K562 (cell line): ENCODE measurements at regions not wholly inside any gene's neighbourhood (a gene's known extent, or its start where the extent isn't known, plus 50 kb on each side); places are given as distances from the start of the nearest gene placed in this dataset.

Source experiments
- ATAC-seq: fragments of 200-7000 bp; cut with Tn5 transposase; 3 replicates; pipeline ENCODE4 v1.9.1; 2020; ENCODE audit warnings: moderate library complexity
- BruUV-seq: library from RNA; stranded (reverse); fragments of 400-500 nt; replicated peaks from 2 replicates; lab custom pipeline; 2021; lab: Mats Ljungman, UMichigan
- CTCF ChIA-PET: fragments of 300-600 bp; formaldehyde crosslinking; extraction: SDS; loops from one replicate; lab custom pipeline; 2021; ENCODE audit warnings: low intra/inter-chr PET ratio; lab: Yijun Ruan, JAX
- POLR2A ChIA-PET: fragments of 300-600, 350-650 bp; sonication (Branson Sonifier 250); formaldehyde crosslinking; extraction: SDS; loops from one replicate; lab custom pipeline; 2021; ENCODE audit warnings: antibody characterized with exemption, inconsistent platforms; lab: Yijun Ruan, JAX
- DNase-seq, 4 experiments: peaks; one replicate each; pipeline versions ENCODE4 v3.0.0 to v3.0.0-alpha.2; 2011 to 2018; ENCODE audit warnings: low spot score in 3 of 4, mixed read lengths in 3 of 4; ENCODE audit errors: extremely low read depth in 1 of 4
- FAIRE-seq: peaks from 2 replicates; lab custom pipeline; 2011; peaks lifted over from hg19 to GRCh38; lab: Jason Lieb, UNC
- H2AFZ ChIP-seq: 2 replicates; pipeline ENCODE4 v1.6.0; 2011; ENCODE audit warnings: low read depth, low read length, control low read depth, inconsistent platforms
- H3K27ac ChIP-seq: fragments of 200-600 bp; 3 replicates; pipeline ENCODE4 v1.8.0; 2011; ENCODE audit warnings: low read depth, mild to moderate bottlenecking, control low read depth, inconsistent platforms, low read length, moderate library complexity, mixed read lengths; ENCODE audit errors: extremely low read depth
- H3K27me3 ChIP-seq, 2 experiments: fragments of 300-600 bp in 1 of 2; 2 replicates in 1 of 2; 3 replicates in 1 of 2; pipeline versions ENCODE4 v1.6.0 to v1.8.0; 2011; ENCODE audit warnings: inconsistent platforms in 2 of 2, low read length in 2 of 2, mild to moderate bottlenecking in 1 of 2, mixed read lengths in 1 of 2, moderate library complexity in 1 of 2; ENCODE audit not compliant: control insufficient read depth in 2 of 2, insufficient read depth in 2 of 2
- H3K36me3 ChIP-seq: fragments of 300-600 bp; 3 replicates; pipeline ENCODE4 v1.8.0; 2011; ENCODE audit warnings: mild to moderate bottlenecking, low read length, inconsistent platforms; ENCODE audit not compliant: control insufficient read depth, insufficient read depth
- H3K4me1 ChIP-seq, 2 experiments: fragments of 200-600 bp in 1 of 2; replicated peaks in 1 of 2; 2 replicates in 1 of 2; 3 replicates in 1 of 2; pipeline versions ENCODE4 v1.5.1 to v1.8.0; 2011; ENCODE audit warnings: inconsistent platforms in 2 of 2, low read length in 2 of 2, mild to moderate bottlenecking in 1 of 2, mixed read lengths in 1 of 2, moderate library complexity in 1 of 2; ENCODE audit not compliant: control insufficient read depth in 2 of 2, insufficient read depth in 2 of 2
- H3K4me2 ChIP-seq: 2 replicates; pipeline ENCODE4 v1.6.1; 2011; ENCODE audit warnings: low read length, control low read depth, inconsistent platforms, mixed read lengths; ENCODE audit not compliant: insufficient read depth
- H3K4me3 ChIP-seq: fragments of 200-600 bp; sonication (generic), shearing (Covaris generic); 2 replicates; pipeline ENCODE4 v1.5.1; 2016; ENCODE audit warnings: control low read depth, inconsistent platforms
- H3K79me2 ChIP-seq: fragments of 200-600 bp; 3 replicates; pipeline ENCODE4 v1.8.0; 2011; ENCODE audit warnings: low read length, inconsistent platforms; ENCODE audit not compliant: control insufficient read depth, insufficient read depth
- H3K9ac ChIP-seq, 2 experiments: 2 replicates each; pipeline versions ENCODE4 v1.6.0 to v1.6.1; 2011; ENCODE audit warnings: low read depth in 2 of 2, low read length in 2 of 2, control low read depth in 1 of 2, inconsistent platforms in 1 of 2, mild to moderate bottlenecking in 1 of 2, mixed read lengths in 1 of 2; ENCODE audit not compliant: insufficient read depth in 1 of 2
- H3K9me1 ChIP-seq: one replicate; pipeline ENCODE4 v1.6.0; 2011; ENCODE audit warnings: inconsistent platforms, mild to moderate bottlenecking, low read length, moderate library complexity; ENCODE audit not compliant: control insufficient read depth, insufficient read depth
- H3K9me3 ChIP-seq: replicated peaks from 2 replicates; pipeline ENCODE4 v1.5.1; 2011; ENCODE audit warnings: low read depth, low read length, inconsistent platforms; ENCODE audit not compliant: control insufficient read depth, insufficient read depth
- H4K20me1 ChIP-seq: replicated peaks from 2 replicates; pipeline ENCODE4 v1.6.1; 2011; ENCODE audit warnings: low read length, inconsistent platforms, mixed read lengths; ENCODE audit not compliant: control insufficient read depth, insufficient read depth
- CCAR2 ChIP-seq: fragments of 200-400 bp; formaldehyde crosslinking; IDR thresholded peaks from 2 replicates; pipeline ENCODE4 v1.6.1; 2017; ENCODE audit warnings: mild to moderate bottlenecking, low read depth, low read length
- CHAMP1 ChIP-seq: fragments of 450-650 bp; IDR thresholded peaks from 2 replicates; pipeline ENCODE4 v1.6.1; 2016; ENCODE audit warnings: mild to moderate bottlenecking
- CREB3L1 ChIP-seq: fragments of 450-650 bp; IDR thresholded peaks from 2 replicates; pipeline ENCODE4 v1.6.1; 2014; ENCODE audit warnings: low read depth, mild to moderate bottlenecking, moderate library complexity, borderline replicate concordance
- CTCFL ChIP-seq: IDR thresholded peaks from 2 replicates; pipeline ENCODE4 v1.6.1; 2011; ENCODE audit warnings: borderline replicate concordance, low read depth, mild to moderate bottlenecking, moderate library complexity, low read length; ENCODE audit not compliant: insufficient read depth, poor library complexity, severe bottlenecking
- E2F6 ChIP-seq, 2 experiments: IDR thresholded peaks; 2 replicates each; pipeline ENCODE4 v1.6.1; 2011; ENCODE audit warnings: borderline replicate concordance in 1 of 2, control low read depth in 1 of 2, low read depth in 1 of 2, low read length in 1 of 2, mild to moderate bottlenecking in 1 of 2, mixed read lengths in 1 of 2, moderate library complexity in 1 of 2; ENCODE audit not compliant: insufficient read depth in 1 of 2, insufficient read length in 1 of 2, poor library complexity in 1 of 2, severe bottlenecking in 1 of 2; ENCODE audit errors: extremely low read depth in 1 of 2
- ETS2 ChIP-seq: IDR thresholded peaks from 2 replicates; pipeline ENCODE4 v1.6.1; 2016; ENCODE audit warnings: borderline replicate concordance, missing genetic modification characterization, mild to moderate bottlenecking, moderate library complexity, missing compliant biosample characterization; ENCODE audit not compliant: poor library complexity, severe bottlenecking
- GABPB1 ChIP-seq: sonication (generic); formaldehyde crosslinking; IDR thresholded peaks from 2 replicates; pipeline ENCODE4 v1.8.0; 2022; ENCODE audit warnings: mild to moderate bottlenecking, missing genetic modification reagents
- PURB ChIP-seq: sonication (generic); formaldehyde crosslinking; IDR thresholded peaks from 2 replicates; pipeline ENCODE4 v1.9.0; 2021; ENCODE audit warnings: low read depth, mild to moderate bottlenecking, missing genetic modification reagents
- SIX5 ChIP-seq, 2 experiments: IDR thresholded peaks; 2 replicates each; pipeline ENCODE4 v1.6.1; 2011; ENCODE audit warnings: low read length in 2 of 2, borderline replicate concordance in 1 of 2, low read depth in 1 of 2, mild to moderate bottlenecking in 1 of 2, moderate library complexity in 1 of 2; ENCODE audit not compliant: insufficient read depth in 1 of 2
- ZNF184 ChIP-seq: sonication (generic); formaldehyde crosslinking; IDR thresholded peaks from 2 replicates; pipeline ENCODE4 v1.5.0; 2020; ENCODE audit warnings: missing genetic modification reagents
- ZNF212 ChIP-seq: fragments of 450-650 bp; formaldehyde crosslinking; IDR thresholded peaks from 2 replicates; pipeline ENCODE4 v1.4.0; 2020; ENCODE audit warnings: mild to moderate bottlenecking
- ZNF589 ChIP-seq: fragments of 200-800 bp; sonication (Bioruptor generic); IDR thresholded peaks from 2 replicates; pipeline ENCODE4 v1.6.1; 2016; ENCODE audit warnings: low read depth, missing genetic modification characterization, missing compliant biosample characterization
- ZNF699 ChIP-seq: fragments of 250-450 bp; sonication (Bioruptor Pico); IDR thresholded peaks from 2 replicates; pipeline ENCODE4 v1.8.0; 2021; ENCODE audit warnings: mild to moderate bottlenecking, moderate library complexity; ENCODE audit not compliant: insufficient replicate concordance
- WGBS: fragments of 100-300 bp; shearing (Covaris generic); methylation state at CpG from one replicate; pipeline ENCODE4 v1.1.6; 2016; ENCODE audit warnings: low coverage, mixed read lengths; ENCODE audit not compliant: insufficient coverage; ENCODE audit errors: missing lambda C conversion rate; 5-methylcytosine and 5-hydroxymethylcytosine counted together
- in situ Hi-C: fragments of 300-500 bp; cut with MboI; formaldehyde crosslinking; loops from 4 replicates; pipeline ENCODE4 v1.15.0; 2018; ENCODE audit warnings: inconsistent platforms, mixed read lengths
- intact Hi-C: fragments of 100-400 bp; cut with micrococcal nuclease; formaldehyde crosslinking; loops from 2 replicates; pipeline ENCODE4 v1.14.2; 2022

- TF ChIP-seq CHAMP1 = no peak
Observed at GRCh38 chr14:98200601-98201000, 1071.4 kb downstream of the BCL11B start (continued).

GRCh38 chr14:98203421-98203820, 1068.6 kb downstream of the BCL11B start:
- no peak for ATAC-seq
- Histone ChIP-seq H3K9me1 (no peaks in the 10 kb centered on the region), H3K9me3 (no peaks in the 10 kb centered on the region), H3K9ac (no peak overlapping the region), H3K4me1 (no peaks in the 10 kb centered on the region), H3K79me2 (no peaks in the 10 kb centered on the region), H3K36me3 (no peaks in the 10 kb centered on the region), H3K4me2 (no peak overlapping the region), H2AFZ (no peak overlapping the region), H3K27me3 (no peaks in the 10 kb centered on the region), H3K4me3 (no peak overlapping the region), H4K20me1 (no peaks in the 10 kb centered on the region), H3K27ac (no peak overlapping the region)
- ChIA-PET CTCF (no interaction called here), POLR2A (no interaction called here)
- no peak for FAIRE-seq
- BruUV-seq = no TSS peak
- intact Hi-C loops = no loop called here
- DNase-seq = no peak
- in situ Hi-C loops = no loop called here
- 0% methylated on average over 4 of the region's 6 CpGs for WGBS
- TF ChIP-seq E2F6 (IDR thresholded peaks at IDR 0.05; ENCODE audit: borderline replicate concordance in 1 of 2, extremely low read depth in 1 of 2, insufficient read depth in 1 of 2, insufficient read length in 1 of 2, low read depth in 1 of 2, low read length in 1 of 2, poor library complexity in 1 of 2, severe bottlenecking in 1 of 2) (no peak), CTCFL (no peak), ZNF184 (no peak), CREB3L1 (no peak), ZNF699 (CRISPR knock-in tag) (no peak), ZNF212 (no peak), SIX5 (IDR thresholded peaks at IDR 0.05; ENCODE audit: borderline replicate concordance in 1 of 2, insufficient read depth in 1 of 2, low read depth in 1 of 2, low read length in 2 of 2) (no peak), GABPB1 (no peak), ZNF589 (no peak), ETS2 (no peak), CCAR2 (no peak), PURB (CRISPR knock-in tag) (no peak)
